HEK293 (cell line): ENCODE measurements at regions not wholly inside any gene's neighbourhood (a gene's known extent, or its start where the extent isn't known, plus 50 kb on each side); places are given as distances from the start of the nearest gene placed in this dataset.

Experiments used
- CTCF ChIP-seq: fragments of 450-650 bp; formaldehyde crosslinking; IDR thresholded peaks from 2 replicates; pipeline ENCODE4 v1.5.1; 2016; ENCODE audit warnings: missing biosample characterization, missing genetic modification characterization
- GLI2 ChIP-seq: fragments of 450-650 bp; formaldehyde crosslinking; IDR thresholded peaks from 2 replicates; pipeline ENCODE4; 2017; ENCODE audit warnings: missing biosample characterization, missing genetic modification characterization, low read depth, borderline replicate concordance
- KLF16 ChIP-seq: fragments of 450-650 bp; formaldehyde crosslinking; IDR thresholded peaks from 2 replicates; pipeline ENCODE4 v1.5.1; 2017; ENCODE audit warnings: missing biosample characterization, missing genetic modification characterization
- OSR2 ChIP-seq: fragments of 450-650 bp; formaldehyde crosslinking; IDR thresholded peaks from 2 replicates; pipeline ENCODE4 v1.5.1; 2016; ENCODE audit warnings: missing biosample characterization, missing genetic modification characterization
- PATZ1 ChIP-seq: fragments of 450-650 bp; formaldehyde crosslinking; IDR thresholded peaks from 2 replicates; pipeline ENCODE4 v1.5.1; 2016; ENCODE audit warnings: missing biosample characterization, missing genetic modification characterization
- ZNF184 ChIP-seq: fragments of 450-650 bp; IDR thresholded peaks from 2 replicates; pipeline ENCODE4 v1.5.1; 2018; ENCODE audit warnings: missing biosample characterization, mild to moderate bottlenecking, missing genetic modification characterization
- ZNF24 ChIP-seq: fragments of 450-650 bp; formaldehyde crosslinking; IDR thresholded peaks from 2 replicates; pipeline ENCODE4 v1.5.1; 2016; ENCODE audit warnings: missing biosample characterization, missing genetic modification characterization
- ZNF274 ChIP-seq, 2 experiments: fragments of 200-500 bp in 1 of 2; fragments of 450-650 bp in 1 of 2; sonication (Bioruptor generic) in 1 of 2; formaldehyde crosslinking in 1 of 2; IDR thresholded peaks; 2 replicates each; pipeline versions ENCODE4 v1.5.1 to v1.6.1; 2014 to 2016; ENCODE audit warnings: borderline replicate concordance in 1 of 2, inconsistent platforms in 1 of 2, low read length in 1 of 2, missing biosample characterization in 1 of 2, missing genetic modification characterization in 1 of 2
- ZNF48 ChIP-seq: fragments of 450-650 bp; formaldehyde crosslinking; IDR thresholded peaks from 2 replicates; pipeline ENCODE4 v1.5.1; 2016; ENCODE audit warnings: missing biosample characterization, missing genetic modification characterization
- TF ChIP-seq, protein P1 (sequence below): fragments of 450-650 bp; formaldehyde crosslinking; conservative IDR thresholded peaks from 2 replicates; pipeline ENCODE4 v1.5.1; 2016; ENCODE audit warnings: low read depth, missing biosample characterization, missing genetic modification characterization
- TF ChIP-seq, protein P2 (sequence below): fragments of 450-650 bp; formaldehyde crosslinking; IDR thresholded peaks from 2 replicates; pipeline ENCODE4 v1.5.1; 2017; ENCODE audit warnings: missing biosample characterization, mild to moderate bottlenecking, missing genetic modification characterization, moderate library complexity
- TF ChIP-seq, protein P3 (sequence below): fragments of 450-650 bp; formaldehyde crosslinking; IDR thresholded peaks from 2 replicates; pipeline ENCODE4 v1.5.1; 2016; ENCODE audit warnings: missing biosample characterization, missing genetic modification characterization

DNA sequence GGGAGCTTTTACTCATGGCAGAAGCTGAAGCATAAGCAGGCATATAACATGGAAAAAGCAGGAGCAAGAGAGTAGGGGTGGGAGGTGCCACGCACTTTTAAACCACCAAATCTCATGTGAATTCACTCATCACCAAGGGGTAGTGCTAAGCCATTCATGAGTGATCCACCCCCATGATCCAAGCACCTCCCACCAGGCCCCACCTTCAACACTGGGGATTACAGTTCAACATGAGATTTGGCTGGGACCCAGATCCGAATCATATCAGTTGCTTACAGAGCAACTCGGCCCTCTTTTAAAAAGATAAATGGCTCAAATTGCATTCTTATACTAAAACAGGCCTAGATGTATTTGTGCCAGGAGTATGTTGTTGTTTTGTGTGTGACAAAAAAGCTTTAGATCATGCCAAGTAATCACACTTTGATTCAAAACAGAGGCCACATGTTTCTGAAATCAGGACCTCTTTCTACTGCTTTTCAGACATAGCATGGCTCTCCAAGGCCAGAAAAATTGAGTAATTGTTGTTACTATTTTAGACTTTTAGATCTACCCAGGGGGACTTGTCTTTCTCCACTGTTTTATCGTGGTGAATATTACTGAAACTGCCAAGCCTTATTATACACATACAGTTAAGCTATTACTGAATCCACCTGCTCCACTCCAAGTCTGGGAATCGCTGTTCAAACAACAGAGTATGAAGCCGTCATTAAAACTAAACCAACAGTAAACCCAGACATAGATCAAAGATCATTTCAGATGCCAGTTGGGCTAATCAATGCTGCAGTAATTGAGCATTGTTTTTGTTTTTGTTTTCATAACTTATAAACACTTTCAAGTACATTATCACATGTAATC lies 163.3 kb downstream of the KCNJ2 start:
- TF ChIP-seq, protein P1, sequence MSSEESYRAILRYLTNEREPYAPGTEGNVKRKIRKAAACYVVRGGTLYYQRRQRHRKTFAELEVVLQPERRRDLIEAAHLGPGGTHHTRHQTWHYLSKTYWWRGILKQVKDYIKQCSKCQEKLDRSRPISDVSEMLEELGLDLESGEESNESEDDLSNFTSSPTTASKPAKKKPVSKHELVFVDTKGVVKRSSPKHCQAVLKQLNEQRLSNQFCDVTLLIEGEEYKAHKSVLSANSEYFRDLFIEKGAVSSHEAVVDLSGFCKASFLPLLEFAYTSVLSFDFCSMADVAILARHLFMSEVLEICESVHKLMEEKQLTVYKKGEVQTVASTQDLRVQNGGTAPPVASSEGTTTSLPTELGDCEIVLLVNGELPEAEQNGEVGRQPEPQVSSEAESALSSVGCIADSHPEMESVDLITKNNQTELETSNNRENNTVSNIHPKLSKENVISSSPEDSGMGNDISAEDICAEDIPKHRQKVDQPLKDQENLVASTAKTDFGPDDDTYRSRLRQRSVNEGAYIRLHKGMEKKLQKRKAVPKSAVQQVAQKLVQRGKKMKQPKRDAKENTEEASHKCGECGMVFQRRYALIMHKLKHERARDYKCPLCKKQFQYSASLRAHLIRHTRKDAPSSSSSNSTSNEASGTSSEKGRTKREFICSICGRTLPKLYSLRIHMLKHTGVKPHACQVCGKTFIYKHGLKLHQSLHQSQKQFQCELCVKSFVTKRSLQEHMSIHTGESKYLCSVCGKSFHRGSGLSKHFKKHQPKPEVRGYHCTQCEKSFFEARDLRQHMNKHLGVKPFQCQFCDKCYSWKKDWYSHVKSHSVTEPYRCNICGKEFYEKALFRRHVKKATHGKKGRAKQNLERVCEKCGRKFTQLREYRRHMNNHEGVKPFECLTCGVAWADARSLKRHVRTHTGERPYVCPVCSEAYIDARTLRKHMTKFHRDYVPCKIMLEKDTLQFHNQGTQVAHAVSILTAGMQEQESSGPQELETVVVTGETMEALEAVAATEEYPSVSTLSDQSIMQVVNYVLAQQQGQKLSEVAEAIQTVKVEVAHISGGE (tag by site-specific recombination): no peak
- TF ChIP-seq CTCF (tag by site-specific recombination) (no peak), OSR2 (tag by site-specific recombination) (no peak), ZNF184 (tag by site-specific recombination) (no peak), ZNF48 (tag by site-specific recombination) (no peak), PATZ1 (tag by site-specific recombination) (no peak), GLI2 (tag by site-specific recombination) (no peak), ZNF274 (IDR thresholded peaks at IDR 0.05; ENCODE audit: low read length) (no peak), ZNF274 (tag by site-specific recombination; IDR thresholded peaks at IDR 0.05; ENCODE audit: borderline replicate concordance) (no peak), KLF16 (tag by site-specific recombination) (no peak), ZNF24 (tag by site-specific recombination) (no peak)
- TF ChIP-seq, protein P2, sequence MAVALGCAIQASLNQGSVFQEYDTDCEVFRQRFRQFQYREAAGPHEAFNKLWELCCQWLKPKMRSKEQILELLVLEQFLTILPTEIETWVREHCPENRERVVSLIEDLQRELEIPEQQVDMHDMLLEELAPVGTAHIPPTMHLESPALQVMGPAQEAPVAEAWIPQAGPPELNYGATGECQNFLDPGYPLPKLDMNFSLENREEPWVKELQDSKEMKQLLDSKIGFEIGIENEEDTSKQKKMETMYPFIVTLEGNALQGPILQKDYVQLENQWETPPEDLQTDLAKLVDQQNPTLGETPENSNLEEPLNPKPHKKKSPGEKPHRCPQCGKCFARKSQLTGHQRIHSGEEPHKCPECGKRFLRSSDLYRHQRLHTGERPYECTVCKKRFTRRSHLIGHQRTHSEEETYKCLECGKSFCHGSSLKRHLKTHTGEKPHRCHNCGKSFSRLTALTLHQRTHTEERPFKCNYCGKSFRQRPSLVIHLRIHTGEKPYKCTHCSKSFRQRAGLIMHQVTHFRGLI (tag by site-specific recombination): no peak
- TF ChIP-seq, protein P3, sequence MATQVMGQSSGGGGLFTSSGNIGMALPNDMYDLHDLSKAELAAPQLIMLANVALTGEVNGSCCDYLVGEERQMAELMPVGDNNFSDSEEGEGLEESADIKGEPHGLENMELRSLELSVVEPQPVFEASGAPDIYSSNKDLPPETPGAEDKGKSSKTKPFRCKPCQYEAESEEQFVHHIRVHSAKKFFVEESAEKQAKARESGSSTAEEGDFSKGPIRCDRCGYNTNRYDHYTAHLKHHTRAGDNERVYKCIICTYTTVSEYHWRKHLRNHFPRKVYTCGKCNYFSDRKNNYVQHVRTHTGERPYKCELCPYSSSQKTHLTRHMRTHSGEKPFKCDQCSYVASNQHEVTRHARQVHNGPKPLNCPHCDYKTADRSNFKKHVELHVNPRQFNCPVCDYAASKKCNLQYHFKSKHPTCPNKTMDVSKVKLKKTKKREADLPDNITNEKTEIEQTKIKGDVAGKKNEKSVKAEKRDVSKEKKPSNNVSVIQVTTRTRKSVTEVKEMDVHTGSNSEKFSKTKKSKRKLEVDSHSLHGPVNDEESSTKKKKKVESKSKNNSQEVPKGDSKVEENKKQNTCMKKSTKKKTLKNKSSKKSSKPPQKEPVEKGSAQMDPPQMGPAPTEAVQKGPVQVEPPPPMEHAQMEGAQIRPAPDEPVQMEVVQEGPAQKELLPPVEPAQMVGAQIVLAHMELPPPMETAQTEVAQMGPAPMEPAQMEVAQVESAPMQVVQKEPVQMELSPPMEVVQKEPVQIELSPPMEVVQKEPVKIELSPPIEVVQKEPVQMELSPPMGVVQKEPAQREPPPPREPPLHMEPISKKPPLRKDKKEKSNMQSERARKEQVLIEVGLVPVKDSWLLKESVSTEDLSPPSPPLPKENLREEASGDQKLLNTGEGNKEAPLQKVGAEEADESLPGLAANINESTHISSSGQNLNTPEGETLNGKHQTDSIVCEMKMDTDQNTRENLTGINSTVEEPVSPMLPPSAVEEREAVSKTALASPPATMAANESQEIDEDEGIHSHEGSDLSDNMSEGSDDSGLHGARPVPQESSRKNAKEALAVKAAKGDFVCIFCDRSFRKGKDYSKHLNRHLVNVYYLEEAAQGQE (tag by site-specific recombination): no peak
